ENCODE measurements at regions not wholly inside any gene's neighbourhood (a gene's known extent, or its start where the extent isn't known, plus 50 kb on each side); places are given as distances from the start of the nearest gene placed in this dataset.

DNA sequence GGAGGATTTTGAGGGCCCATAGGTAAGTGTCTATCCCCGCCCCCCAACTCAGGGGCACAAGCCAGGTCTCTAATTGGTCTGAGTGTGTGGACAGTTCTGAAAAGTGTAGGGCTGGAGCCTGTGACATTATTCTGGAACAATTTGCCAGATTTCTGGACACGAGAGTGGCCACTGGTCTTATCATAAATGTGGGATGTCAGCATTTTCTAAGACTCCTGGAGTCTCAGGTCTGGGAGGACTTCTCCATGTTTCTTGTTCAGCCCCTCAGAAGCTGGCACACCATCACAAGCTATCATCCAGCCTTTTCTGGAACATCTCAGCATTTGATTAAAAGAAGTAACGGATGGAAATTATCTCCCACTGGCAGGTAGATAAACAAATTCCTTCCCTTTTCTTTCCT is 141.4 kb downstream of the SEC61B start:
- peaks cover 0 to 2% (median 0%) of the 10 kb centered on the region in 4 experiments; a peak in 4 of 7 replicates for H3K4me1 ChIP-seq (replicated peaks in 1 of 4; ENCODE audit: control insufficient read depth in 3 of 4, insufficient read depth in 4 of 4, low read length in 3 of 4)
- no peaks in the 10 kb centered on the region for H3K36me3 ChIP-seq (ENCODE audit: control insufficient read depth in 2 of 4, insufficient read depth in 4 of 4, low read length in 3 of 4)
- no peak overlapping the region for H2BK12ac ChIP-seq (ENCODE audit: low read depth, low read length)
- no peak overlapping the region for H4K91ac ChIP-seq (replicated peaks; ENCODE audit: insufficient read length, low read length)
- H3K27ac ChIP-seq (ENCODE audit: low read depth, low read length): no peak overlapping the region
- H2BK120ac ChIP-seq (replicated peaks; ENCODE audit: low read depth, low read length): no peak overlapping the region
- H3K23me2 ChIP-seq (ENCODE audit: low read depth, low read length): no peaks in the 10 kb centered on the region; the same call in 1 of the 2 replicates
- H3K79me2 ChIP-seq (ENCODE audit: control insufficient read depth in 1 of 2, insufficient read depth in 2 of 2, low read length in 2 of 2): no peaks in the 10 kb centered on the region
- no peaks in the 10 kb centered on the region for H4K20me1 ChIP-seq (replicated peaks in 1 of 2; ENCODE audit: control insufficient read depth in 1 of 2, insufficient read depth in 2 of 2, low read length in 2 of 2)
- H2AFZ ChIP-seq (ENCODE audit: low read length): no peak overlapping the region
- H2BK15ac ChIP-seq (ENCODE audit: low read length): no peak overlapping the region
- H2AK5ac ChIP-seq (ENCODE audit: low read depth, low read length): no peak overlapping the region
- DNase-seq (ENCODE audit: low read depth in 1 of 2, low spot score in 2 of 2) (no peak), FAIRE-seq (no peak)
- H3K9ac ChIP-seq (replicated peaks in 1 of 4; ENCODE audit: extremely low read depth in 1 of 4, low read depth in 3 of 4, low read length in 3 of 4): no peak overlapping the region
- no peak overlapping the region for H2BK20ac ChIP-seq (ENCODE audit: low read length)
- H3K4me2 ChIP-seq (ENCODE audit: insufficient read depth in 1 of 2, low read depth in 2 of 2, low read length in 2 of 2): no peak overlapping the region
- H4K5ac ChIP-seq (ENCODE audit: insufficient read length, low read depth, low read length): no peak overlapping the region
- no peaks in the 10 kb centered on the region for H3K27me3 ChIP-seq (replicated peaks in 1 of 4; ENCODE audit: control insufficient read depth in 3 of 4, extremely low read depth in 1 of 4, insufficient read depth in 3 of 4, low read length in 3 of 4)
- H3K4ac ChIP-seq (replicated peaks; ENCODE audit: insufficient read length, low read depth, low read length): no peak overlapping the region
- WGBS, 2 experiments (ENCODE audit: extremely low coverage in 1 of 2, insufficient coverage in 1 of 2, insufficient read length in 1 of 2, insufficient replicate concordance in 2 of 2, low coverage in 1 of 2, low lambda C conversion rate in 2 of 2, missing lambda C conversion rate in 1 of 2): 77% methylated on average over 2 of the region's 3 CpGs; no CpG with 5 or more reads in 1 of the 2 experiments
- no peak overlapping the region for H3K4me3 ChIP-seq (ENCODE audit: extremely low read depth in 1 of 4, insufficient read depth in 2 of 4, low read depth in 3 of 4, low read length in 4 of 4)
- ChIA-PET CTCF (ENCODE audit: partially characterized antibody) (interaction anchor here (1.2 kb wide), 1 partner anchor 99 kb away, joined by 3 read pairs; no protein-coding TSS in a partner anchor), POLR2A (ENCODE audit: partially characterized antibody) (no interaction called here)
- no peak overlapping the region for H3K23ac ChIP-seq (ENCODE audit: insufficient read length)
- H3K79me1 ChIP-seq (ENCODE audit: low read depth, low read length): no peaks in the 10 kb centered on the region
- no peak overlapping the region for H3K18ac ChIP-seq (ENCODE audit: extremely low read depth, low read length)
- H3K56ac ChIP-seq (replicated peaks; ENCODE audit: insufficient read length, low read depth, low read length): no peak overlapping the region
- no peak for TF ChIP-seq EP300 (IDR thresholded peaks at IDR 0.05; ENCODE audit: borderline replicate concordance in 1 of 2, low read depth in 2 of 2, low read length in 2 of 2)
- TF ChIP-seq CEBPB (IDR thresholded peaks at IDR 0.05; ENCODE audit: low read depth, low read length): no peak
- no peak for TF ChIP-seq CBX8 (IDR thresholded peaks at IDR 0.05; ENCODE audit: borderline replicate concordance, low read depth, low read length)
- TF ChIP-seq TAF7 (optimal IDR thresholded peaks at IDR 0.05; ENCODE audit: borderline replicate concordance, low read depth, low read length): no peak
- no peak for TF ChIP-seq RBBP5 (IDR thresholded peaks at IDR 0.05; ENCODE audit: borderline replicate concordance, low read depth, low read length)
- TF ChIP-seq BRCA1 (IDR thresholded peaks at IDR 0.05; ENCODE audit: low read depth, low read length): no peak
- TF ChIP-seq TAF1 (IDR thresholded peaks at IDR 0.05; ENCODE audit: low read depth, low read length): no peak
- no peak for TF ChIP-seq POLR2AphosphoS5 (IDR thresholded peaks at IDR 0.05; ENCODE audit: low read depth, low read length)
- TF ChIP-seq HDAC2 (IDR thresholded peaks at IDR 0.05; ENCODE audit: borderline replicate concordance in 1 of 2, low read depth in 2 of 2, low read length in 2 of 2): no peak
- no peak for TF ChIP-seq BCL11A (IDR thresholded peaks at IDR 0.05; ENCODE audit: low read depth in 2 of 2, low read length in 2 of 2)
- H3K9me3 ChIP-seq (ENCODE audit: insufficient read depth in 2 of 2, low read depth in 1 of 2, low read length in 1 of 2): no peaks in the 10 kb centered on the region
- H2BK5ac ChIP-seq (ENCODE audit: low read depth, low read length): no peak overlapping the region
- H4K8ac ChIP-seq (ENCODE audit: extremely low read depth, insufficient read depth, low read length): no peak overlapping the region
- no peak overlapping the region for H3K14ac ChIP-seq (ENCODE audit: insufficient read length)
